Epithelial cell of proximal tubule (primary cell): ENCODE measurements at regions not wholly inside any gene's neighbourhood (a gene's known extent, or its start where the extent isn't known, plus 50 kb on each side); places are given as distances from the start of the nearest gene placed in this dataset.

Source experiments
- DNase-seq: peaks from one replicate; pipeline ENCODE4 v3.0.0-alpha.2; 2011; ENCODE audit warnings: low read depth
- H3K4me3 ChIP-seq: 2 replicates; pipeline ENCODE4 v1.5.1; 2011; ENCODE audit warnings: low read depth, mild to moderate bottlenecking, low read length
- CTCF ChIP-seq: conservative IDR thresholded peaks from 2 replicates; pipeline ENCODE4 v1.5.1; 2012; ENCODE audit warnings: low read depth, mild to moderate bottlenecking, low read length

- no peak overlapping the region for H3K4me3 ChIP-seq
- TF ChIP-seq CTCF, result no peak
- no peak for DNase-seq
Measured at GRCh38 chr6:1044040-1044836, 267.7 kb upstream of the FOXQ1 start.

- TF ChIP-seq CTCF, result no peak
- DNase-seq, result no peak
- H3K4me3 ChIP-seq, result no peak overlapping the region
Measured at GRCh38 chr6:1043458-1043836, 268.5 kb upstream of the FOXQ1 start.

- no peak for TF ChIP-seq CTCF
- DNase-seq, result no peak
Measured at GRCh38 chr6:1042583-1043457, 269.1 kb upstream of the FOXQ1 start.

GRCh38 chr6:1040393-1040792 is 271.5 kb upstream of the FOXQ1 start:
- H3K4me3 ChIP-seq, result no peak overlapping the region
- no peak for TF ChIP-seq CTCF
- no peak for DNase-seq

More at GRCh38 chr6:1042583-1043457, 269.1 kb upstream of the FOXQ1 start:
- no peak overlapping the region for H3K4me3 ChIP-seq

GRCh38 chr6:1039746-1040145 is 272.2 kb upstream of the FOXQ1 start:
- no peak overlapping the region for H3K4me3 ChIP-seq
- DNase-seq, result no peak
- no peak for TF ChIP-seq CTCF

- no peak for DNase-seq
- TF ChIP-seq CTCF, result no peak
- no peak overlapping the region for H3K4me3 ChIP-seq
Measured at GRCh38 chr6:1039191-1039590, 272.7 kb upstream of the FOXQ1 start.
